ENCODE measurements at regions not wholly inside any gene's neighbourhood (a gene's known extent, or its start where the extent isn't known, plus 50 kb on each side); places are given as distances from the start of the nearest gene placed in this dataset.

- H3K4me3 ChIP-seq, result no peak overlapping the region
- H3K27ac ChIP-seq, result no peak overlapping the region
- intact Hi-C loops (cut with DNase I), result no loop called here
- H3K36me3 ChIP-seq, result no peaks in the 10 kb centered on the region
- TF ChIP-seq POLR2AphosphoS5 (IDR thresholded peaks at IDR 0.05; ENCODE audit: insufficient read depth in 1 of 2, low read depth in 1 of 2) (no peak), POLR2A (IDR thresholded peaks at IDR 0.05) (no peak), CTCF (IDR thresholded peaks at IDR 0.05) (no peak)
- DNase-seq (ENCODE audit: extremely low spot score in 2 of 2), result no peak
- H3K27me3 ChIP-seq, result no peaks in the 10 kb centered on the region
- no peaks in the 10 kb centered on the region for H3K9me3 ChIP-seq
- no peaks in the 10 kb centered on the region for H3K4me1 ChIP-seq
These were observed 116.7 kb upstream of the GJB6 start for GRCh38 chr13:20348645-20349408.

GRCh38 chr13:20348018-20348417 lies 115.9 kb upstream of the GJB6 start:
- H3K9me3 ChIP-seq, result no peaks in the 10 kb centered on the region
- TF ChIP-seq CTCF (IDR thresholded peaks at IDR 0.05) (no peak), POLR2AphosphoS5 (IDR thresholded peaks at IDR 0.05; ENCODE audit: insufficient read depth in 1 of 2, low read depth in 1 of 2) (no peak), POLR2A (IDR thresholded peaks at IDR 0.05) (no peak)

GRCh38 chr13:20344836-20345490 lies 112.8 kb upstream of the GJB6 start:
- no peaks in the 10 kb centered on the region for H3K27me3 ChIP-seq
- TF ChIP-seq POLR2A (IDR thresholded peaks at IDR 0.05) (no peak), POLR2AphosphoS5 (IDR thresholded peaks at IDR 0.05; ENCODE audit: insufficient read depth in 1 of 2, low read depth in 1 of 2) (no peak), CTCF (IDR thresholded peaks at IDR 0.05) (no peak)
- H3K36me3 ChIP-seq, result no peaks in the 10 kb centered on the region
- no peak overlapping the region for H3K4me3 ChIP-seq
- no peak overlapping the region for H3K27ac ChIP-seq
- peaks cover 3% of the 10 kb centered on the region for H3K4me1 ChIP-seq
- DNase-seq (ENCODE audit: extremely low spot score in 2 of 2), result peak in 1 of 2 donors; percentile 29
- intact Hi-C loops (cut with DNase I), result no loop called here
- no peaks in the 10 kb centered on the region for H3K9me3 ChIP-seq

More at GRCh38 chr13:20348018-20348417, 115.9 kb upstream of the GJB6 start:
- Histone ChIP-seq H3K27me3 (no peaks in the 10 kb centered on the region), H3K4me1 (no peaks in the 10 kb centered on the region), H3K27ac (no peak overlapping the region), H3K36me3 (no peaks in the 10 kb centered on the region), H3K4me3 (no peak overlapping the region)
- intact Hi-C loops (cut with DNase I), result no loop called here
- DNase-seq (ENCODE audit: extremely low spot score in 2 of 2), result no peak

- Histone ChIP-seq H3K36me3 (no peaks in the 10 kb centered on the region), H3K4me3 (no peak overlapping the region), H3K9me3 (no peaks in the 10 kb centered on the region), H3K27ac (no peak overlapping the region), H3K27me3 (no peaks in the 10 kb centered on the region), H3K4me1 (peaks cover 5% of the 10 kb centered on the region)
- DNase-seq (ENCODE audit: extremely low spot score in 2 of 2), result peak in 1 of 2 donors; percentile 60
- no peak for TF ChIP-seq POLR2AphosphoS5 (IDR thresholded peaks at IDR 0.05; ENCODE audit: insufficient read depth in 1 of 2, low read depth in 1 of 2)
- no peak for TF ChIP-seq POLR2A (IDR thresholded peaks at IDR 0.05)
- no peak for TF ChIP-seq CTCF (IDR thresholded peaks at IDR 0.05)
- intact Hi-C loops (cut with DNase I), result no loop called here
These were observed 110.2 kb upstream of the GJB6 start for GRCh38 chr13:20342311-20342710.

GRCh38 chr13:20340759-20341171 lies 108.6 kb upstream of the GJB6 start:
- intact Hi-C loops (cut with DNase I), result no loop called here
- H3K9me3 ChIP-seq, result no peaks in the 10 kb centered on the region
- no peaks in the 10 kb centered on the region for H3K36me3 ChIP-seq
- peaks cover 5% of the 10 kb centered on the region for H3K4me1 ChIP-seq
- TF ChIP-seq POLR2A (IDR thresholded peaks at IDR 0.05) (no peak), CTCF (IDR thresholded peaks at IDR 0.05) (no peak), POLR2AphosphoS5 (IDR thresholded peaks at IDR 0.05; ENCODE audit: insufficient read depth in 1 of 2, low read depth in 1 of 2) (peak; percentile 49 to 56)
- no peaks in the 10 kb centered on the region for H3K27me3 ChIP-seq
- DNase-seq (ENCODE audit: extremely low spot score in 2 of 2), result no peak
- H3K27ac ChIP-seq, result no peak overlapping the region
- no peak overlapping the region for H3K4me3 ChIP-seq

Measured in vagina (tissue), 2 donors.